HepG2 (cell line): ENCODE measurements at regions not wholly inside any gene's neighbourhood (a gene's known extent, or its start where the extent isn't known, plus 50 kb on each side); places are given as distances from the start of the nearest gene placed in this dataset.
"Not testable (repeated sequence)": the region's sequence is repeated elsewhere in the genome, so short reads cannot be mapped to it uniquely, and the experiment has no call there.

Experiments used
- ATAC-seq: fragments of 200-7000 bp; cut with Tn5 transposase; 3 replicates; pipeline ENCODE4 v1.9.1; 2020; ENCODE audit warnings: mild to moderate bottlenecking, moderate library complexity
- BruUV-seq: library from RNA; stranded (reverse); fragments of 400-500 nt; replicated peaks from 2 replicates; lab custom pipeline; 2021; lab: Mats Ljungman, UMichigan
- CTCF ChIA-PET: fragments of 300-600 bp; formaldehyde crosslinking; extraction: SDS; loops from one replicate; lab custom pipeline; 2021; ENCODE audit warnings: low total read pairs, inconsistent platforms, low intra/inter-chr PET ratio; lab: Yijun Ruan, JAX
- POLR2A ChIA-PET: fragments of 350-600 bp; sonication (Branson Sonifier 250); formaldehyde crosslinking; loops from one replicate; lab custom pipeline; 2020; ENCODE audit warnings: antibody characterized with exemption, inconsistent platforms; lab: Yijun Ruan, JAX
- DNase-seq: peaks from one replicate; pipeline ENCODE4 v3.0.0-alpha.2; 2015; ENCODE audit warnings: low spot score
- FAIRE-seq: peaks from 3 replicates; lab custom pipeline; 2011; peaks lifted over from hg19 to GRCh38; lab: Jason Lieb, UNC
- H2AFZ ChIP-seq: one replicate; pipeline ENCODE4 v1.6.1; 2011; ENCODE audit warnings: low read length, inconsistent platforms
- H3K27ac ChIP-seq: fragments of 300-600 bp; 3 replicates; pipeline ENCODE4 v1.8.0; 2011; ENCODE audit warnings: mixed run types, mild to moderate bottlenecking, mixed read lengths, low read length, inconsistent platforms; ENCODE audit not compliant: insufficient read depth; ENCODE audit errors: extremely low read length
- H3K27me3 ChIP-seq, 2 experiments: fragments of 200-600 bp in 1 of 2; 2 replicates in 1 of 2; 3 replicates in 1 of 2; pipeline versions ENCODE4 v1.6.0 to v1.8.0; 2011; ENCODE audit warnings: low read length in 2 of 2, mild to moderate bottlenecking in 2 of 2, moderate library complexity in 2 of 2, inconsistent platforms in 1 of 2; ENCODE audit not compliant: insufficient read depth in 2 of 2, control insufficient read depth in 1 of 2
- H3K36me3 ChIP-seq, 2 experiments: fragments of 200-600 bp in 1 of 2; replicated peaks in 1 of 2; 2 replicates in 1 of 2; 3 replicates in 1 of 2; pipeline versions ENCODE4 v1.5.1 to v1.8.0; 2011; ENCODE audit warnings: low read length in 2 of 2, inconsistent platforms in 1 of 2; ENCODE audit not compliant: insufficient read depth in 2 of 2, control insufficient read depth in 1 of 2
- H3K4me1 ChIP-seq: 2 replicates; pipeline ENCODE4 v1.5.1; 2012; ENCODE audit warnings: low read length, inconsistent platforms; ENCODE audit not compliant: insufficient read depth
- H3K4me2 ChIP-seq: 2 replicates; pipeline ENCODE4 v1.6.0; 2011; ENCODE audit warnings: low read depth, low read length, inconsistent platforms
- H3K4me3 ChIP-seq, 3 experiments: fragments of 200-600 bp in 1 of 3; sonication (generic), shearing (Covaris generic) in 1 of 3; replicated peaks in 1 of 3; 2 replicates each; pipeline ENCODE4 v1.5.1; 2011 to 2016; ENCODE audit warnings: low read length in 3 of 3, inconsistent platforms in 2 of 3, low read depth in 2 of 3, mild to moderate bottlenecking in 2 of 3, control low read depth in 1 of 3, mixed read lengths in 1 of 3; ENCODE audit not compliant: insufficient read depth in 1 of 3
- H3K79me2 ChIP-seq: one replicate; pipeline ENCODE4 v1.6.1; 2011; ENCODE audit warnings: low read length, inconsistent platforms; ENCODE audit not compliant: insufficient read depth
- H3K9ac ChIP-seq: 2 replicates; pipeline ENCODE4 v1.6.0; 2011; ENCODE audit warnings: mild to moderate bottlenecking, low read depth, low read length, inconsistent platforms; ENCODE audit not compliant: insufficient read depth
- H3K9me3 ChIP-seq: 2 replicates; pipeline ENCODE4 v1.5.1; 2012; ENCODE audit warnings: mild to moderate bottlenecking, low read length
- H4K20me1 ChIP-seq: 2 replicates; pipeline ENCODE4 v1.6.0; 2011; ENCODE audit warnings: inconsistent platforms, mild to moderate bottlenecking, low read length, moderate library complexity; ENCODE audit not compliant: insufficient read depth
- HINFP ChIP-seq: sonication (generic); formaldehyde crosslinking; IDR thresholded peaks from 2 replicates; pipeline ENCODE4 v1.4.0; 2020; ENCODE audit warnings: low read depth, mild to moderate bottlenecking, missing genetic modification reagents
- SNAPC2 ChIP-seq: sonication (generic); formaldehyde crosslinking; IDR thresholded peaks from 2 replicates; pipeline ENCODE4 v1.8.1; 2022; ENCODE audit warnings: mild to moderate bottlenecking, missing genetic modification reagents
- THAP8 ChIP-seq: sonication (generic); formaldehyde crosslinking; IDR thresholded peaks from 2 replicates; pipeline ENCODE4 v1.5.1; 2020; ENCODE audit warnings: missing genetic modification reagents, mild to moderate bottlenecking, borderline replicate concordance
- ZBED4 ChIP-seq: sonication (generic); formaldehyde crosslinking; IDR thresholded peaks from 2 replicates; pipeline ENCODE4 v1.4.0; 2020; ENCODE audit warnings: missing genetic modification reagents, borderline replicate concordance
- ZBTB14 ChIP-seq: sonication (generic); formaldehyde crosslinking; IDR thresholded peaks from 2 replicates; pipeline ENCODE4 v1.4.0; 2020; ENCODE audit warnings: missing genetic modification reagents
- ZNF101 ChIP-seq: sonication (generic); formaldehyde crosslinking; IDR thresholded peaks from 2 replicates; pipeline ENCODE4 v1.4.0; 2020; ENCODE audit warnings: mild to moderate bottlenecking, low read depth, missing genetic modification reagents, borderline replicate concordance
- ZNF326 ChIP-seq: sonication (generic); formaldehyde crosslinking; IDR thresholded peaks from 2 replicates; pipeline ENCODE4 v1.4.0; 2020; ENCODE audit warnings: missing genetic modification reagents, borderline replicate concordance
- ZNF512B ChIP-seq: sonication (generic); formaldehyde crosslinking; IDR thresholded peaks from 2 replicates; pipeline ENCODE4 v1.5.1; 2020; ENCODE audit warnings: missing genetic modification reagents, mild to moderate bottlenecking, borderline replicate concordance
- WGBS: methylation state at CpG from one replicate; pipeline ENCODE4 v1.1.6; 2017; ENCODE audit warnings: low lambda C conversion rate; 5-methylcytosine and 5-hydroxymethylcytosine counted together
- in situ Hi-C: cut with HindIII; loops from 2 replicates; pipeline ENCODE4 v1.10.0; 2017; ENCODE audit warnings: low pct_unique_long_range_greater_than_20kb; ENCODE audit not compliant: extremely low pct_ligation_motif_present
- intact Hi-C: fragments of 100-400 bp; cut with micrococcal nuclease; formaldehyde crosslinking; loops from one replicate; pipeline ENCODE4 v1.10.0; 2022; ENCODE audit not compliant: unreplicated experiment

GRCh38 chr9:32886021-32886420, 102.7 kb downstream of the TMEM215 start:
- no peak for TF ChIP-seq ZBED4
- no peak for TF ChIP-seq SNAPC2
- TF ChIP-seq ZNF326 (CRISPR knock-in tag): no peak
- TF ChIP-seq HINFP (CRISPR knock-in tag): no peak
- no peak for TF ChIP-seq ZNF512B (CRISPR knock-in tag)
- TF ChIP-seq THAP8 (CRISPR knock-in tag): no peak
- TF ChIP-seq ZNF101 (CRISPR knock-in tag): no peak
- TF ChIP-seq ZBTB14: no peak
- ChIA-PET POLR2A (no interaction called here), CTCF (no interaction called here)
- no peaks in the 10 kb centered on the region for H3K79me2 ChIP-seq
- H3K27ac ChIP-seq: no peak overlapping the region
- DNase-seq: no peak
- BruUV-seq: no TSS peak
- in situ Hi-C loops: no loop called here
- no peak for FAIRE-seq
- no peak overlapping the region for H3K4me3 ChIP-seq
- H3K9ac ChIP-seq: no peak overlapping the region
- no peaks in the 10 kb centered on the region for H3K36me3 ChIP-seq
- H4K20me1 ChIP-seq: no peaks in the 10 kb centered on the region
- H3K27me3 ChIP-seq: 0 out of 5 replicates have a peak, but pooled peaks cover 0 to 7% of the 10 kb centered on the region in 2 experiments
- intact Hi-C loops: no loop called here
- no peak overlapping the region for H2AFZ ChIP-seq
- no peaks in the 10 kb centered on the region for H3K4me1 ChIP-seq
- no peak for ATAC-seq
- 22% methylated on average over 4 of the region's 4 CpGs for WGBS
- H3K4me2 ChIP-seq: no peak overlapping the region
- no peaks in the 10 kb centered on the region for H3K9me3 ChIP-seq

GRCh38 chr9:32894485-32894884, 106.9 kb downstream of the APTX start:
- H4K20me1 ChIP-seq, H3K4me3 ChIP-seq, BruUV-seq, H3K9me3 ChIP-seq, H3K9ac ChIP-seq, H3K79me2 ChIP-seq, H3K27ac ChIP-seq, ATAC-seq, FAIRE-seq, H3K27me3 ChIP-seq, CTCF ChIA-PET, intact Hi-C loops, in situ Hi-C loops, H3K4me1 ChIP-seq, H3K4me2 ChIP-seq, H2AFZ ChIP-seq, POLR2A ChIA-PET, DNase-seq, H3K36me3 ChIP-seq: not testable (repeated sequence)
- 12% methylated on average over 3 of the region's 3 CpGs for whole genome bisulfite sequencing
